ENCODE measurements at regions not wholly inside any gene's neighbourhood (a gene's known extent, or its start where the extent isn't known, plus 50 kb on each side); places are given as distances from the start of the nearest gene placed in this dataset.

- WGBS (ENCODE audit: insufficient coverage, low coverage, missing lambda C conversion rate): 38% methylated on average over 2 of the region's 2 CpGs
- Histone ChIP-seq H3K36me3 (ENCODE audit: control insufficient read depth, insufficient read depth, low read length) (no peaks in the 10 kb centered on the region), H3K27ac (ENCODE audit: extremely low read depth, low read depth, low read length) (no peak overlapping the region), H3K4me3 (no peak overlapping the region), H3K4me1 (replicated peaks in 1 of 2; ENCODE audit: control insufficient read depth in 2 of 2, insufficient read depth in 2 of 2, low read length in 2 of 2) (peaks cover 3 to 12% of the 10 kb centered on the region in 2 experiments; a peak in 4 of 5 replicates), H3K4me2 (ENCODE audit: insufficient read depth, low read length) (no peak overlapping the region), H3K9me3 (replicated peaks; ENCODE audit: control insufficient read depth, insufficient read depth, low read depth, low read length) (no peaks in the 10 kb centered on the region), H3K27me3 (ENCODE audit: control insufficient read depth in 2 of 2, insufficient read depth in 2 of 2, low read length in 2 of 2) (peaks cover 0 to 5% of the 10 kb centered on the region in 2 experiments; a peak in 1 of 5 replicates), H2AFZ (ENCODE audit: low read depth, low read length) (no peak overlapping the region), H3K79me2 (ENCODE audit: control insufficient read depth, insufficient read depth, low read length) (no peaks in the 10 kb centered on the region), H3K9ac (ENCODE audit: insufficient read depth in 1 of 2, low read depth in 2 of 2, low read length in 2 of 2) (no peak overlapping the region), H4K20me1 (replicated peaks; ENCODE audit: control insufficient read depth, insufficient read depth, low read length) (no peaks in the 10 kb centered on the region), H3K9me1 (ENCODE audit: control insufficient read depth, insufficient read depth, low read length) (no peaks in the 10 kb centered on the region)
- intact Hi-C loops (cut with micrococcal nuclease): loop anchor here (5.0 to 10.0 kb wide), 2 partner anchors 260 to 302 kb away; partner anchors contain the start of gene JUN
- no peak for DNase-seq (ENCODE audit: extremely low read depth in 1 of 4, low spot score in 3 of 4)
- FAIRE-seq: no peak
- CTCF ChIA-PET (ENCODE audit: low intra/inter-chr PET ratio): no interaction called here
- no TSS peak for BruUV-seq (replicated peaks)
- POLR2A ChIA-PET: interaction anchor here (0.9 kb wide), 1 partner anchor 14 kb away, joined by 3 read pairs; no protein-coding TSS in a partner anchor
- no peak for ATAC-seq
- no peak for TF ChIP-seq ZNF507 (tag; conservative IDR thresholded peaks at IDR 0.05)
- in situ Hi-C loops (cut with MboI): no loop called here
These were observed 252.3 kb upstream of the FGGY start for GRCh38 chr1:59044535-59045121.

GRCh38 chr1:59045137-59045536 lies 251.8 kb upstream of the FGGY start:
- 29% methylated on average over 3 of the region's 3 CpGs for WGBS (ENCODE audit: insufficient coverage, low coverage, missing lambda C conversion rate)
- no peak for TF ChIP-seq GATAD2B (IDR thresholded peaks at IDR 0.05; ENCODE audit: borderline replicate concordance)
- 0 out of 4 replicates have a peak, but pooled peaks have one; percentile 4 to 14 for TF ChIP-seq RAD21 (CRISPR knock-in tag; conservative IDR thresholded peaks at IDR 0.05 in 1 of 2, IDR thresholded peaks at IDR 0.05 in 1 of 2)
- no peak for TF ChIP-seq MAFG (tag; conservative IDR thresholded peaks at IDR 0.05)
- TF ChIP-seq RBM15 (IDR thresholded peaks at IDR 0.05; ENCODE audit: insufficient read depth, low read length): no peak
- TF ChIP-seq TAL1 (IDR thresholded peaks at IDR 0.05): no peak
- peak; percentile 81 for TF ChIP-seq HMBOX1 (IDR thresholded peaks at IDR 0.05)
- TF ChIP-seq ZNF512 (tag; IDR thresholded peaks at IDR 0.05): no peak
- FAIRE-seq: no peak
- Histone ChIP-seq H3K79me2 (ENCODE audit: control insufficient read depth, insufficient read depth, low read length) (no peaks in the 10 kb centered on the region), H3K9ac (ENCODE audit: insufficient read depth in 1 of 2, low read depth in 2 of 2, low read length in 2 of 2) (no peak overlapping the region), H3K9me3 (replicated peaks; ENCODE audit: control insufficient read depth, insufficient read depth, low read depth, low read length) (no peaks in the 10 kb centered on the region), H3K27me3 (ENCODE audit: control insufficient read depth in 2 of 2, insufficient read depth in 2 of 2, low read length in 2 of 2) (peaks cover 0 to 5% of the 10 kb centered on the region in 2 experiments; a peak in 1 of 5 replicates), H3K36me3 (ENCODE audit: control insufficient read depth, insufficient read depth, low read length) (no peaks in the 10 kb centered on the region), H3K9me1 (ENCODE audit: control insufficient read depth, insufficient read depth, low read length) (no peaks in the 10 kb centered on the region), H2AFZ (ENCODE audit: low read depth, low read length) (no peak overlapping the region), H4K20me1 (replicated peaks; ENCODE audit: control insufficient read depth, insufficient read depth, low read length) (no peaks in the 10 kb centered on the region), H3K4me2 (ENCODE audit: insufficient read depth, low read length) (no peak overlapping the region), H3K4me3 (no peak overlapping the region), H3K27ac (ENCODE audit: extremely low read depth, low read depth, low read length) (no peak overlapping the region), H3K4me1 (replicated peaks in 1 of 2; ENCODE audit: control insufficient read depth in 2 of 2, insufficient read depth in 2 of 2, low read length in 2 of 2) (peaks cover 3 to 12% of the 10 kb centered on the region in 2 experiments; a peak in 4 of 5 replicates)
- no peak for ATAC-seq
- no TSS peak for BruUV-seq (replicated peaks)
- CTCF ChIA-PET (ENCODE audit: low intra/inter-chr PET ratio): no interaction called here
- intact Hi-C loops (cut with micrococcal nuclease): loop anchor here (10.0 kb wide), 1 partner anchor 260 kb away; the partner anchor contains the start of gene JUN
- in situ Hi-C loops (cut with MboI): no loop called here
- POLR2A ChIA-PET: interaction anchor here (2.2 kb wide), 1 partner anchor 11 kb away, joined by 11 read pairs; no protein-coding TSS in a partner anchor
- DNase-seq (ENCODE audit: extremely low read depth in 1 of 4, low spot score in 3 of 4): no peak
